OCI-LY3 (cell line): ENCODE measurements at regions not wholly inside any gene's neighbourhood (a gene's known extent, or its start where the extent isn't known, plus 50 kb on each side); places are given as distances from the start of the nearest gene placed in this dataset.

Experiments
- H2AFZ ChIP-seq: fragments of 200-600, 300-600 bp; shearing (Covaris generic); 2 replicates; pipeline ENCODE4 v1.6.0; 2014; ENCODE audit warnings: antibody characterized with exemption, low read depth, low read length
- H3K27ac ChIP-seq: fragments of 200-600, 300-600 bp; sonication (generic); 2 replicates; pipeline ENCODE4 v1.5.1; 2014; ENCODE audit warnings: mild to moderate bottlenecking, low read length, moderate library complexity, mixed read lengths
- H3K27me3 ChIP-seq: fragments of 200-600, 300-600 bp; sonication (generic); 2 replicates; pipeline ENCODE4 v1.6.1; 2014; ENCODE audit warnings: low read depth, low read length, mixed read lengths
- H3K36me3 ChIP-seq: fragments of 200-600, 300-600 bp; sonication (generic); replicated peaks from 2 replicates; pipeline ENCODE3; 2014; ENCODE audit warnings: low read depth, low read length, mixed read lengths
- H3K4me1 ChIP-seq: fragments of 300-600, 200-600 bp; sonication (generic); 2 replicates; pipeline ENCODE4 v1.6.1; 2014; ENCODE audit warnings: low read length, mixed read lengths
- H3K4me2 ChIP-seq: fragments of 200-600, 300-600 bp; sonication (generic); 2 replicates; pipeline ENCODE4 v1.6.1; 2014; ENCODE audit warnings: low read length, mixed read lengths
- H3K4me3 ChIP-seq: fragments of 300-600, 200-600 bp; sonication (generic); 2 replicates; pipeline ENCODE4 v1.5.1; 2014; ENCODE audit warnings: antibody characterized with exemption, mild to moderate bottlenecking, low read length, moderate library complexity
- H3K79me2 ChIP-seq: fragments of 300-600, 200-600 bp; shearing (Covaris generic); 2 replicates; pipeline ENCODE4 v1.6.1; 2014; ENCODE audit warnings: mild to moderate bottlenecking, low read length, mixed read lengths
- H3K9ac ChIP-seq: fragments of 300-600, 200-600 bp; shearing (Covaris generic); 2 replicates; pipeline ENCODE4 v1.6.0; 2014; ENCODE audit warnings: mild to moderate bottlenecking, low read length, moderate library complexity
- H3K9me3 ChIP-seq: fragments of 200-600, 300-600 bp; shearing (Covaris generic); 2 replicates; pipeline ENCODE4 v1.6.1; 2014; ENCODE audit warnings: low read length, mixed read lengths; ENCODE audit not compliant: insufficient read depth
- H4K20me1 ChIP-seq: fragments of 200-600, 300-600 bp; sonication (generic); 2 replicates; pipeline ENCODE4 v1.6.1; 2016; ENCODE audit warnings: low read length, mixed read lengths; ENCODE audit not compliant: insufficient read depth
- EZH2phosphoT487 ChIP-seq: fragments of 200-600 bp; shearing (Covaris generic); IDR thresholded peaks from 2 replicates; pipeline ENCODE4 v1.6.1; 2018; ENCODE audit warnings: antibody characterized with exemption, mixed run types, low read depth
- TF ChIP-seq, protein P1 (sequence below): fragments of 200-600, 300-600 bp; sonication (generic); IDR thresholded peaks from 2 replicates; pipeline ENCODE4 v1.5.1; 2014; ENCODE audit warnings: antibody characterized with exemption, low read length, low read depth

GRCh38 chr3:41011854-41012253, 187.5 kb upstream of the CTNNB1 start:
- TF ChIP-seq, protein P1, sequence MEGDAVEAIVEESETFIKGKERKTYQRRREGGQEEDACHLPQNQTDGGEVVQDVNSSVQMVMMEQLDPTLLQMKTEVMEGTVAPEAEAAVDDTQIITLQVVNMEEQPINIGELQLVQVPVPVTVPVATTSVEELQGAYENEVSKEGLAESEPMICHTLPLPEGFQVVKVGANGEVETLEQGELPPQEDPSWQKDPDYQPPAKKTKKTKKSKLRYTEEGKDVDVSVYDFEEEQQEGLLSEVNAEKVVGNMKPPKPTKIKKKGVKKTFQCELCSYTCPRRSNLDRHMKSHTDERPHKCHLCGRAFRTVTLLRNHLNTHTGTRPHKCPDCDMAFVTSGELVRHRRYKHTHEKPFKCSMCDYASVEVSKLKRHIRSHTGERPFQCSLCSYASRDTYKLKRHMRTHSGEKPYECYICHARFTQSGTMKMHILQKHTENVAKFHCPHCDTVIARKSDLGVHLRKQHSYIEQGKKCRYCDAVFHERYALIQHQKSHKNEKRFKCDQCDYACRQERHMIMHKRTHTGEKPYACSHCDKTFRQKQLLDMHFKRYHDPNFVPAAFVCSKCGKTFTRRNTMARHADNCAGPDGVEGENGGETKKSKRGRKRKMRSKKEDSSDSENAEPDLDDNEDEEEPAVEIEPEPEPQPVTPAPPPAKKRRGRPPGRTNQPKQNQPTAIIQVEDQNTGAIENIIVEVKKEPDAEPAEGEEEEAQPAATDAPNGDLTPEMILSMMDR, result no peak
- no peak for TF ChIP-seq EZH2phosphoT487
- Histone ChIP-seq H4K20me1 (no peaks in the 10 kb centered on the region), H3K4me1 (no peaks in the 10 kb centered on the region), H2AFZ (no peak overlapping the region), H3K9me3 (peaks cover 8% of the 10 kb centered on the region; the same call in 1 of the 2 replicates), H3K4me2 (no peak overlapping the region), H3K27ac (no peak overlapping the region), H3K4me3 (no peak overlapping the region), H3K36me3 (peaks cover 2% of the 10 kb centered on the region), H3K27me3 (peaks cover 19% of the 10 kb centered on the region), H3K9ac (no peak overlapping the region), H3K79me2 (no peaks in the 10 kb centered on the region)

DNA sequence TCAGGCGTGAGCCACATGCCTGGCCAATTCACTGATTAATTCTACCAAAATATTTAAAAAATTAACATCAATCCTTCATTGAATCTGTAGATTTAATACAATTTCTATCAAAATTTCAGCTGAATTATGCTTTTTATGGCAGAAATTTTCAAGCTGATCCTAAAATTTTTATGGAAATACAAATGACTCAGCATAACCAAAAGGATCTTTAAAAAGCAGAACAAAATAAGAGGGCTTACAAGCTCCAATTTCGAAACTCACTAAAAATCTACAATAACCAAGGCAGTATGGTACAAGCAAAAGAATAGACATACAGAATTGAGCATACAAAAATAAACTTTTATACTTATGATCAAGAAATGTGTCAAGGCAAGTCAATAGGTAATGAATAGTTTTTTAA, 180.4 kb upstream of the CTNNB1 start:
- Histone ChIP-seq H3K79me2 (no peaks in the 10 kb centered on the region), H3K9me3 (no peaks in the 10 kb centered on the region), H4K20me1 (no peaks in the 10 kb centered on the region), H3K4me3 (no peak overlapping the region), H3K27ac (no peak overlapping the region), H3K4me2 (no peak overlapping the region), H3K4me1 (no peaks in the 10 kb centered on the region), H3K36me3 (no peaks in the 10 kb centered on the region), H3K27me3 (peaks cover 16% of the 10 kb centered on the region), H3K9ac (no peak overlapping the region), H2AFZ (no peak overlapping the region)
- TF ChIP-seq, protein P1, result no peak
- no peak for TF ChIP-seq EZH2phosphoT487

GRCh38 chr3:41024031-41024836, 175.1 kb upstream of the CTNNB1 start:
- H3K4me3 ChIP-seq, result no peak overlapping the region
- H4K20me1 ChIP-seq, result no peaks in the 10 kb centered on the region
- no peaks in the 10 kb centered on the region for H3K4me1 ChIP-seq
- no peak overlapping the region for H3K9ac ChIP-seq
- H3K27me3 ChIP-seq, result peaks cover 33% of the 10 kb centered on the region
- H3K79me2 ChIP-seq, result no peaks in the 10 kb centered on the region
- H3K36me3 ChIP-seq, result no peaks in the 10 kb centered on the region
- H3K27ac ChIP-seq, result no peak overlapping the region
- no peak overlapping the region for H2AFZ ChIP-seq
- TF ChIP-seq EZH2phosphoT487, result no peak
- TF ChIP-seq, protein P1, result no peak
- no peak overlapping the region for H3K4me2 ChIP-seq
- no peaks in the 10 kb centered on the region for H3K9me3 ChIP-seq

DNA sequence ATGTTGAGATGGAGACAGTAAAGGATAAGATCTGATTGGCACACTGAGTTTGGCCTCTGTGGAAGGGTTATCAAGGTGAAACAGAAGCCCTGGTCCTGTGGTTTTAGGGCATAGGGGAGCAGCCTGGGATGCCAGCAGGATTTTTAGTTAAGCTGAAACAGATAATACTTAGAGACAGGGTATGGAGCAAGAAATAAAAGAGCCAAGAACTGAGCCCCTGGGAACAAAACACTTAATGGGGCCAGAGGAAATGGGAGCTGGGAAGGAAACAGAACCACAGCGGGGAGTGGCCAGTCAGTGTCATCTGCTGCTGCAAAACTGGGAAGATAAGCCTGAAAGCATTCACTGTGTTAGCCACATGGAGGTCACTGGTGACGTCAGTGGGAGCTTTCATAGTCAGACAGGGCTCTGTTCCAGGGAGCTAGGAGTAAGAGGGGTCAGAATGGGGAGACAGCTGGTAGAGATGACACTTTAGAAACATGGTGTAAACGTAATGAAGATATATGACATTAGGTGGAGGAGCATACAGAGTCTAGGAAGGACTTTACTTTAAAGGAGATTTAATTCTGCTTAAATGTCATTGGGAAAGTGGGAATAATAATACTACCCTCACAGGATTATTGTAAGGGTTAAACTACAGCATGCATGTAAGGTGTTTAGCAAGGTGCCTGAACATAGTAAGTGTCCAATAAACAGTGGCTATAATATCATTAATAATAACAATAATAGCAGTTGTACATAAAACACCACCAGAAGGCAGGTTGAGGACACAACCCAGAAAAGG, 172.7 kb upstream of the CTNNB1 start:
- Histone ChIP-seq H3K27me3 (peaks cover 41% of the 10 kb centered on the region), H3K4me1 (no peaks in the 10 kb centered on the region), H3K9ac (no peak overlapping the region), H3K4me3 (no peak overlapping the region), H3K9me3 (no peaks in the 10 kb centered on the region), H3K79me2 (no peaks in the 10 kb centered on the region), H3K4me2 (no peak overlapping the region), H4K20me1 (no peaks in the 10 kb centered on the region), H3K27ac (no peak overlapping the region), H2AFZ (no peak overlapping the region), H3K36me3 (no peaks in the 10 kb centered on the region)
- TF ChIP-seq, protein P1, result no peak
- TF ChIP-seq EZH2phosphoT487, result no peak
